ENCODE measurements at regions not wholly inside any gene's neighbourhood (a gene's known extent, or its start where the extent isn't known, plus 50 kb on each side); places are given as distances from the start of the nearest gene placed in this dataset.

- Histone ChIP-seq H2AFZ (ENCODE audit: insufficient read depth, low read depth, low read length, poor library complexity, severe bottlenecking) (no peak overlapping the region), H3K9ac (ENCODE audit: low read length) (no peak overlapping the region), H3K4me3 (ENCODE audit: control extremely low read depth in 1 of 5, extremely low read depth in 1 of 5, insufficient read depth in 1 of 5, low read depth in 2 of 5, low read length in 4 of 5) (no peak overlapping the region), H3K79me2 (ENCODE audit: control insufficient read depth, insufficient read depth, low read length) (no peaks in the 10 kb centered on the region), H3K27ac (ENCODE audit: low read length in 2 of 2) (no peak overlapping the region), H3K4me2 (replicated peaks; ENCODE audit: low read depth, low read length, poor library complexity, severe bottlenecking) (no peak overlapping the region), H3K4me1 (ENCODE audit: control insufficient read depth in 2 of 2, insufficient read depth in 2 of 2, low read length in 2 of 2) (no peaks in the 10 kb centered on the region), H3K36me3 (replicated peaks in 1 of 2; ENCODE audit: control extremely low read depth in 1 of 2, control insufficient read depth in 1 of 2, extremely low read depth in 1 of 2, insufficient read depth in 2 of 2, low read length in 1 of 2) (no peaks in the 10 kb centered on the region), H3K9me3 (ENCODE audit: control extremely low read depth in 1 of 3, control insufficient read depth in 2 of 3, insufficient read depth in 1 of 3, low read length in 2 of 3) (no peaks in the 10 kb centered on the region), H3K27me3 (replicated peaks in 1 of 4; ENCODE audit: control extremely low read depth in 1 of 4, control insufficient read depth in 3 of 4, insufficient read depth in 4 of 4, low read length in 3 of 4) (peaks cover 0 to 3% (median 0%) of the 10 kb centered on the region in 4 experiments), H4K20me1 (ENCODE audit: control insufficient read depth, insufficient read depth, low read length, poor library complexity, severe bottlenecking) (no peaks in the 10 kb centered on the region)
- no peak overlapping the region for H3K27ac Mint-ChIP-seq
- TF ChIP-seq CTCF (IDR thresholded peaks at IDR 0.05) (no peak), EZH2 (IDR thresholded peaks at IDR 0.05; ENCODE audit: borderline replicate concordance, insufficient read depth, low read depth, low read length, poor library complexity, severe bottlenecking) (no peak)
- H3K9me3 Mint-ChIP-seq (ENCODE audit: insufficient read depth): peaks cover 3% of the 10 kb centered on the region
- H3K4me3 Mint-ChIP-seq: no peak overlapping the region
- no peak for DNase-seq
- peaks cover 16% of the 10 kb centered on the region for H3K27me3 Mint-ChIP-seq
- intact Hi-C loops (cut with micrococcal nuclease): no loop called here
- POLR2A ChIA-PET: no interaction called here
- CTCF ChIA-PET: no interaction called here
- no peaks in the 10 kb centered on the region for H3K4me1 Mint-ChIP-seq
- ATAC-seq (ENCODE audit: low read depth): no peak
These were observed 66.5 kb upstream of the SKAP2 start for GRCh38 chr7:26930845-26931244.

GRCh38 chr7:26930201-26930600 is 65.8 kb upstream of the SKAP2 start:
- H3K27ac Mint-ChIP-seq: no peak overlapping the region
- intact Hi-C loops (cut with micrococcal nuclease): no loop called here
- Histone ChIP-seq H3K27me3 (replicated peaks in 1 of 4; ENCODE audit: control extremely low read depth in 1 of 4, control insufficient read depth in 3 of 4, insufficient read depth in 4 of 4, low read length in 3 of 4) (peaks cover 0 to 3% (median 0%) of the 10 kb centered on the region in 4 experiments), H3K36me3 (replicated peaks in 1 of 2; ENCODE audit: control extremely low read depth in 1 of 2, control insufficient read depth in 1 of 2, extremely low read depth in 1 of 2, insufficient read depth in 2 of 2, low read length in 1 of 2) (no peaks in the 10 kb centered on the region), H3K4me2 (replicated peaks; ENCODE audit: low read depth, low read length, poor library complexity, severe bottlenecking) (no peak overlapping the region), H3K9me3 (ENCODE audit: control extremely low read depth in 1 of 3, control insufficient read depth in 2 of 3, insufficient read depth in 1 of 3, low read length in 2 of 3) (no peaks in the 10 kb centered on the region), H3K4me1 (ENCODE audit: control insufficient read depth in 2 of 2, insufficient read depth in 2 of 2, low read length in 2 of 2) (no peaks in the 10 kb centered on the region), H3K79me2 (ENCODE audit: control insufficient read depth, insufficient read depth, low read length) (no peaks in the 10 kb centered on the region), H3K4me3 (ENCODE audit: control extremely low read depth in 1 of 5, extremely low read depth in 1 of 5, insufficient read depth in 1 of 5, low read depth in 2 of 5, low read length in 4 of 5) (no peak overlapping the region), H4K20me1 (ENCODE audit: control insufficient read depth, insufficient read depth, low read length, poor library complexity, severe bottlenecking) (no peaks in the 10 kb centered on the region), H2AFZ (ENCODE audit: insufficient read depth, low read depth, low read length, poor library complexity, severe bottlenecking) (no peak overlapping the region), H3K27ac (ENCODE audit: low read length in 2 of 2) (no peak overlapping the region), H3K9ac (ENCODE audit: low read length) (no peak overlapping the region)
- ChIA-PET POLR2A (no interaction called here), CTCF (no interaction called here)
- H3K9me3 Mint-ChIP-seq (ENCODE audit: insufficient read depth): peaks cover under 1% of the 10 kb centered on the region
- no peak for TF ChIP-seq CTCF (IDR thresholded peaks at IDR 0.05)
- no peak for TF ChIP-seq EZH2 (IDR thresholded peaks at IDR 0.05; ENCODE audit: borderline replicate concordance, insufficient read depth, low read depth, low read length, poor library complexity, severe bottlenecking)
- no peak overlapping the region for H3K4me3 Mint-ChIP-seq
- no CpG with 5 or more reads among the region's 3 CpGs for WGBS (ENCODE audit: insufficient coverage)
- H3K4me1 Mint-ChIP-seq: no peaks in the 10 kb centered on the region
- ATAC-seq (ENCODE audit: low read depth): no peak
- peaks cover 16% of the 10 kb centered on the region for H3K27me3 Mint-ChIP-seq
- DNase-seq: no peak
